ENCODE measurements at regions not wholly inside any gene's neighbourhood (a gene's known extent, or its start where the extent isn't known, plus 50 kb on each side); places are given as distances from the start of the nearest gene placed in this dataset.
"Not testable (repeated sequence)": the region's sequence is repeated elsewhere in the genome, so short reads cannot be mapped to it uniquely, and the experiment has no call there.

- DNase-seq = no peak
These were observed 96.2 kb downstream of the FASLG start for GRCh38 chr1:172755099-172755498.

GRCh38 chr1:172756024-172756423 is 97.1 kb downstream of the FASLG start:
- DNase-seq = no peak

GRCh38 chr1:172758259-172758658 is 99.4 kb downstream of the FASLG start:
- no peak for DNase-seq

- no peak for DNase-seq
These were observed 101.2 kb downstream of the FASLG start for GRCh38 chr1:172760121-172760520.

- DNase-seq = no peak
These were observed 102.9 kb downstream of the FASLG start for GRCh38 chr1:172761581-172762486.

GRCh38 chr1:172763057-172763456 is 104.2 kb downstream of the FASLG start:
- no peak for DNase-seq

GRCh38 chr1:172764378-172764777 is 105.5 kb downstream of the FASLG start:
- peak; percentile 4 to 34 for DNase-seq

GRCh38 chr1:172766462-172766861 is 107.6 kb downstream of the FASLG start:
- DNase-seq = no peak

- DNase-seq = no peak
These were observed 111.2 kb downstream of the FASLG start for GRCh38 chr1:172770071-172770470.

- no peak for DNase-seq
These were observed 115.7 kb downstream of the FASLG start for GRCh38 chr1:172774561-172774960.

GRCh38 chr1:172775606-172776005 is 116.7 kb downstream of the FASLG start:
- DNase-seq = no peak

GRCh38 chr1:172776071-172776470 is 117.2 kb downstream of the FASLG start:
- no peak for DNase-seq

- DNase-seq = no peak
These were observed 118.9 kb downstream of the FASLG start for GRCh38 chr1:172777767-172778166.

GRCh38 chr1:172778456-172779455 is 119.9 kb downstream of the FASLG start:
- DNase-seq = no peak

GRCh38 chr1:172779491-172779890 is 120.6 kb downstream of the FASLG start:
- no peak for DNase-seq

- DNase-seq = no peak
These were observed 122.7 kb downstream of the FASLG start for GRCh38 chr1:172781513-172782140.

- no peak for DNase-seq
These were observed 130.9 kb downstream of the FASLG start for GRCh38 chr1:172789840-172790239.

GRCh38 chr1:172790245-172790644 is 131.3 kb downstream of the FASLG start:
- DNase-seq = no peak

GRCh38 chr1:172793823-172794222 is 134.9 kb downstream of the FASLG start:
- DNase-seq = no peak

- DNase-seq = no peak
These were observed 136.8 kb downstream of the FASLG start for GRCh38 chr1:172795741-172796140.

GRCh38 chr1:172799804-172800203 is 140.9 kb downstream of the FASLG start:
- not testable (repeated sequence) for DNase-seq

- DNase-seq = no peak
These were observed 142.9 kb downstream of the FASLG start for GRCh38 chr1:172801771-172802322.

- DNase-seq = no peak
These were observed 150.8 kb downstream of the FASLG start for GRCh38 chr1:172809750-172810149.
